ENCODE measurements at regions not wholly inside any gene's neighbourhood (a gene's known extent, or its start where the extent isn't known, plus 50 kb on each side); places are given as distances from the start of the nearest gene placed in this dataset.

- TF ChIP-seq CTCF (IDR thresholded peaks at IDR 0.05) (no peak), POLR2A (IDR thresholded peaks at IDR 0.05) (no peak)
These were observed 171.3 kb upstream of the RPL38 start for GRCh38 chr17:74032222-74032621.

Data from right lobe of liver (tissue), 4 donors.